GM21367 (cell line): ENCODE measurements at regions not wholly inside any gene's neighbourhood (a gene's known extent, or its start where the extent isn't known, plus 50 kb on each side); places are given as distances from the start of the nearest gene placed in this dataset.

ENCODE experiments used
- ATAC-seq: cut with Tn5 transposase; IDR thresholded peaks from one replicate; pipeline ENCODE4 v1.9.1; 2021; ENCODE audit not compliant: unreplicated experiment

- no peak for ATAC-seq
These were observed 125.5 kb upstream of the SMIM21 start for GRCh38 chr18:75553021-75553420.

DNA sequence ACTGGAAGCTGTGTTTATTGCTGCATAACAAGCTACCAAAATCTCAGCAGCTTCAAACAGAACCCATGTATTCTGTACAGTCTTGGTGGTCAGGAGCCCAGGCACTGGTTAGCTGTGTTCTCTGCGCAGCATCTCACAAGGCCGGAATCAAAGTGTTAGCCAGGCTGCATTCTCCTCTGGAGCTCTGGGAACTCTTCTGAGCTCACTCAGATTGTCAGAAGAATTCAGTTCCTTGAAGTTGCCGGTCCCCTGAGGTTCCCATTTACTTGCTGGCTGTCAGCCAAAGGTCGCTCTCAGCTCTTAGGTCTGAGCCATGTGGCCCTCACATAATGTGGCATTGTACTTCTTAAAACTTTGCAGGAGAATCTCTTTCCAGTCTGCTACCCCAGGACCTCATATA, 123.6 kb upstream of the SMIM21 start:
- ATAC-seq: no peak

GRCh38 chr18:75548353-75548905, 120.9 kb upstream of the SMIM21 start:
- ATAC-seq: no peak

GRCh38 chr18:75546964-75547363, 119.5 kb upstream of the SMIM21 start:
- ATAC-seq: no peak

DNA sequence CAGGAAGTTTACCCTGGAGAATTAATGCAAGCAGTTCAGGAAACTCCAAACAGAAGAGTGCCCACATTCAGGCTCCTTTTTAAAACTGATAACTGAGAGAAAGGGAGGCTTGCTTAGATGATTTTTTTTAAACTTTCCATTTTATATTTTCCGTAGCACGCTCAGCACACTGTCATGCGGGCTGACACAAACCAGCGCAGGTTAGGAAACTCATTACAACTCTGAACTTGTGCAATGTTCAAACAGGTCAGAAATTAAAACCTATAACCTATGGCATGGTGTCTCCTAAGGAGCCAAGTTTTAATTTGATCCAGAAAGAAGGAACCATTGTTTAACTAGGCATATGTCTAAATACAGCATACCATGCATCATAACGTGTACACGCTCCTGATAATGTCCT, 117.7 kb upstream of the SMIM21 start:
- no peak for ATAC-seq

- no peak for ATAC-seq
These were observed 117.0 kb upstream of the SMIM21 start for GRCh38 chr18:75544496-75544895.

- ATAC-seq: no peak
These were observed 116.6 kb upstream of the SMIM21 start for GRCh38 chr18:75544051-75544481.

DNA sequence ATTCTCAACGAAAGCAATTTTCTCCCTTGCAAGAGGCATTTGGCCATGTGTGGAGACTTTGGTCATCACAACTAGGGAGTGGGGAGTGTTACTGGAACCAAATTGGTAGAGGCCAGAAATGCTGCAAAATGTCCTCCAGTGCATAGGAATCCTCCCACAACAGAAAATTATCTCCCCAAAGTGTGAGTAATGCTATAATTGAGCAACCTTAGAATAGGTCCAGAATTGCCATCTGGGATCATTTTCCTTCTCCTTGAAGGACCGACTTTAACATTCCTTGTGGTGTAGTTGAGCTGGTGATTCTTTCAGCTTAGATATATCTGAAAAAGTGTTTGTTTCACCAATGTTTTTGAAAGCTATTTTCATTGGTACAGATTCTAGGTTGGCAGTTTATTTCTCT, 111.2 kb upstream of the SMIM21 start:
- ATAC-seq: no peak

GRCh38 chr18:75533950-75534349, 106.4 kb upstream of the SMIM21 start:
- ATAC-seq: no peak

DNA sequence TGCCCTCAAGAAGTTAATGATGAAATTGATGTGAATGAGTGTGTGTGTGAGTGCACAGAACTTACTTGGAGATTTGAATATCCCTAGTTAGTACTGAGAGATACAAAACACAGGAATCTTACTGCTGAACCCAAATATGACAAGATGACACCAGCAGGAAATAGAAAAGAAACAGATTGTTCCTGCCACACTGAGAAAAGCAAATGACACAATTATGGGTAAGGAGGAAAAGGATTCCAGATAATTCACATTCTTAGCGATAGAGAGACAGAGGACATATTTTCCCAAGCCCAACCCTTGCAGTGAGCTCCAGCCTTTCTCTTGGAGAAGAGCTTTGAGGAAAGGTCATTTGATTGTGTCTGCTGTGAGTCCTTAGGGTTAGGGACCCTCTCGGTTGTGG, 105.7 kb upstream of the SMIM21 start:
- ATAC-seq: no peak

DNA sequence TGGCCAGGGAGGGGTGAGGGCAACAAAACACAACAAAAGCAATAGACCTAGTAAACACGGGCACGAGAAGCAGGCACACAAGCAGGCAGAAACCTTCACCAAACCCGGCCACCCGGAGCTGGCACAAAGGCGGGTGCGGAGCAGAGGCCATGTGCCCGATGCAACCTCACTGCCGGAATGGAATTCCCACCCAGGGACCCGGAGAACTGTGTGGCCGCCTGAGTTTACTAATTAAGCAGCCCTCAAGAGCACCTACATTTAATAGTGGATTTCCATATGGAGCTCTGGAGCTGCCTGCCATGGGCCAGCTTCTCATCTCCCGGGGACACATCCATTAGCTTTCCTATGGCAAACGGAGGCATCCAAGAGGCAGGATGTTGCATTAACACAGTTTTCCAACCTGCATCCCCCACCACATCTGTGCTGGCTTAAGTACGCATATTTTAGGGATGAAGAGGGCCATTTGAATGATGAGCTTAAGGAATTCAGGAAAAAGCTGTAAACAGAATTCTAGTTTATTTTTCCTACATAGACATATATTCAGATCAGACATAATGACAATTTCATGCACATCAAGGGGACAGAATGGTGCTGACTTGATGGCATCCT, 104.5 kb upstream of the SMIM21 start:
- ATAC-seq: no peak

- no peak for ATAC-seq
These were observed 103.8 kb upstream of the SMIM21 start for GRCh38 chr18:75531212-75531850.

- no peak for ATAC-seq
These were observed 103.2 kb upstream of the SMIM21 start for GRCh38 chr18:75530566-75531211.

GRCh38 chr18:75530118-75530517, 102.6 kb upstream of the SMIM21 start:
- ATAC-seq: no peak

- no peak for ATAC-seq
These were observed 101.9 kb upstream of the SMIM21 start for GRCh38 chr18:75529394-75529793.

DNA sequence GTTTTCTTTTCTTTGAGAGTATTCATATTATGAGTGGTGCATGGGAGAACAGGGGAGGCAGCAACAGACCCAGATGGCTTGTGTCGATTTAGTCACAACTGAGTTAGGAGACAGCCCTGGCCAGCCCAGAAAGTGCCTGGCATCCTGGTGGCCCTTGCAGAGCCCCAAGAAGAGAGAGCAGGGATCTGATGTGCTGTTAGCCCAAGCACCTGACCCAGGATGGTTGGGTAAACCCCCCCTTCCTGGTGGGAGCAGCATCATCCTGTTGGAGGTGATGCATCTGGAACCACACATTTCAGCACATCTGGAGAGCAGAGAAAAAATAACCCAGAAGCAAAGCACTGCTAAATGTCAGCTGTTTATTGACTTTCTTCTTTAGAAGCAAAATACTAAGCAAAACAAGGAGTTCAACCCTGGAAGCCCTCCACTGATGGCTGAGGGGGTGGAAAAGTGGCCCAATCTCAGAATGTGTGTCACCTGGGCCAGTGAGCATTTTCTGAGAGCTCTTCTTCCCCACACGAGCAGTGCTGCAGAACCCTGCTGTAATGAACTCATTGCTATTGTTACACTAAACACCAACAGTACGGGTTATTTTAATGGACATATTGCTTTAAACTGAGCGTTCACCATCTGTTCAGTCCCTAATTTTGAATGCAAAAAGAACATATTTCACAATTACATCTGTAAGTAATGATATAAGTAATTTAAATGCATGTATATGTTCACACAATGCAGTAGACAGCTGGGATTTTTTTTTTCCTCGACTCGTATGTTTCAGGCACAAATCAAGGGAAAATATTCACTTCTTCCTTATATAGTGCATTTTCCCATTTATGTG, 100.6 kb upstream of the SMIM21 start:
- ATAC-seq: no peak

DNA sequence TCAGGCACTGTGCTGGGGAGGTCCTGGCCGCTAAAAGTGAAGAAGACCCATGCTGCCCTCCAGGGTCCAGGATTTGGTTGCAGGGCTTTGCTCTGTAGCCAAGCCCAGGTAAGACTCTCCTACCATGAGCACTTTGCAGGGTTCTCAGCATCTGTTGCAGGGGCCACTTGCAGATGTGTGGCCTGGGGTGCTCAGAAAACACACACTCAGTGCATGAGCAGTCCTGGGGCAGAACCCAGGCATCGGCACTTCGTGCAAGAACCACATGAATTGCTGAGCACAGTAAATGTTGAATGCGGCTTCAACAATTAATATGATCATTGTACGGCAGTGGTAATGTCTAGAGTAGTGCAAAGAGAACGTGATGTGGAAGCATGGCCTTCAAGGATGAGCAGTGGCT, 98.5 kb upstream of the SMIM21 start:
- ATAC-seq: no peak

DNA sequence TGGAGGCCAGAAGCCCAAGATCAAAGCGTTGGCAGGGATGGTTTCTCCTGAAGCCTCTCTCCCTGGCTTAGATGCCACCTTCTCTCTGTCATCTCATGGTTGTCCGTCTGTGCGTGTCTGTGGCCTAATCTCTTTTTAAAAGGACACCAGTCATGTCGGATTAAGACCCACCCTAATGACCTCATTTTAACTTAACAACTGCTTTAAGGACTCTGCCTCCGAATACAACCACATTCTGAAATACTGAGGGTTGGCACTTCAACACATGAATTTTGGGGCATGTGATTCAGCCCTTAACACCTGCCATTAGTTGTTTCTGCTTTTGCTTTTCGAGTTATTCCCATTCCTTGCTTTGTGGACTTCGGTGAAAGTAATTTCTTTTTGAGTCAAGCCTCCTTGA, 97.8 kb upstream of the SMIM21 start:
- ATAC-seq: no peak

DNA sequence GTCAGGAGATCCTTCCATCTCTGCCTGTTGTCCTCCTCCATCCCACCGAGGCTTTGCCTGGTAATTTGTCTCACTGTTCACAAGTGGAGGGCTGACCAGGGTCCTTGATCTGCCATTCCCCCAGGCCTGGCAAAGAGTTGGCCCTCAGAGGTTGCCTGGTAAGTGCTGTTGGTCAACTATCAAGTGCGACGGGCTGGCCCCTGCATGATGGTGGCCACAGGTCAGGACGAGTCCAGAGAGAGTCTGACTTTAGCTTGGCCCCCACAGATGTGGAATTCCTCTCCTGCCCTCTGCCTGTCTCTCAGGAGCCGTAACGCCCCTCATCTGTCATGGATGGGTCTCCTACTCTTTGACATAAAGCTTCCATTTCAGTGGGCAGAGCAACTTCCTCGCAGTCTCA, 97.3 kb upstream of the SMIM21 start:
- ATAC-seq: no peak

DNA sequence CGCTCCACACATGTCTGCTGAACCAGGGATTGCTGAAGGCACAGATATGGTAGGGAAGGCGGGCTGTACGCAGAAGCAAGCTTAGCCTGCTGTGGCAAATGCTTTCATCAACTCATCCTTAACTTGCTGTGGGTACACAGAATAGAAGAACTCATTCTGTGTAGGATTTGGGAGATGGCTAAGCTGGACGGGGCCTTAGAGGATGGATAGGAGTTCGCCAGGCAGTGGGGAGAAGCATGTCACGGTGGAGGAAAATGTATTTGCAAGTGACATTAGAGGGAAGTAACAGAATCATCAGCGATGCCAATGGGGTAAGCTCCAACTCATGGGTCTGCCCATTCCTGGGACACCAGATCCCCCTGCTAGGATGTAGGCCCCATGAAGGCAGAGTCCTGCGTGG, 96.7 kb upstream of the SMIM21 start:
- no peak for ATAC-seq

DNA sequence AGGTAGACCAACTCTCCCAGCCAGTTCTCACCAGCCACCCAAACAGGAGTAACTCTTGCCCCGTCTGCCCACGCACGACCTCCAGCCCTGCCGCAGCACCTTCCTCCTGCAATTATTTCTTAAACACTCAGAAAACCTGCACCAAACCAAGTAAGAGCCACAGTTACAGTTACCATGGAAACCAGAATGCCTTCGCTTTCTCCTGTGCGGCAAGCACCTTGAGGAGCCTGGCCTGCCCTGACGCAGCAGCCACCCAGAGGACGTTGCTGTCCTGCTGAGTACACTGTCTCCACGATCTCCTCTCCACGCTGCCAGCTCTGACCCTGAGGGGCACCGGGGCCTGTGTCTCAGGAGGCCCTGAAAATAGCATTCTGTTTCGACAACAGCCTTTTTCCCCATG, 94.3 kb upstream of the SMIM21 start:
- no peak for ATAC-seq
